ENCODE measurements at regions not wholly inside any gene's neighbourhood (a gene's known extent, or its start where the extent isn't known, plus 50 kb on each side); places are given as distances from the start of the nearest gene placed in this dataset.

DNA sequence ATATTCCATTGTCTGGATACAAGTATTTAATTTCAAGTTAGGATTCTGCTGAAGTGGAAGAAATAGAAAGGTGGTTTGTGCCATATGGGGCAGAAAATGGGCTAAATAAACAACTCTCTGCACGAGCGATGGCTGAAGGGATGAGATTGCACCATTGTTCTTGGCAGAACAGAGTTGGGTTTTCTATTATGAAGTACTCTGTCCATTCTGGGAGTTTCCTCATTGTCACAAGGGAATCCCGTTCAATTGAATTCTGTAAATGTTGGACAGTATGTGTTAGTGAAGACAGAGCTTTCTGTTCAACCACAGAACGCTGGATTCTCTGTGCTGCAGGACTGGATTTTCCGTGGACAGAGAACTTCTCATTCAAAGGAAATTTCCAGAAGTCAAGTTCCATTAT is 345.5 kb upstream of the PRICKLE1 start:
- no peaks in the 10 kb centered on the region for H3K36me3 Mint-ChIP-seq (ENCODE audit: insufficient read depth, unreplicated experiment)
- ChIA-PET CTCF (no interaction called here), POLR2A (interaction anchor here (0.6 to 1.3 kb wide), 5 partner anchors 9 to 315 kb away, joined by 3 to 6 read pairs (median 3); no protein-coding TSS in a partner anchor)
- no peaks in the 10 kb centered on the region for H3K27me3 Mint-ChIP-seq (ENCODE audit: insufficient read depth, unreplicated experiment)
- no TSS peak for BruUV-seq (replicated peaks)
- no peak overlapping the region for H3K4me3 Mint-ChIP-seq (ENCODE audit: unreplicated experiment)
- H3K27ac Mint-ChIP-seq (ENCODE audit: low read depth, unreplicated experiment): no peak overlapping the region
- intact Hi-C loops (cut with micrococcal nuclease): no loop called here
- DNase-seq (ENCODE audit: unreplicated experiment): no peak
- peaks cover 8% of the 10 kb centered on the region for H3K4me1 Mint-ChIP-seq (ENCODE audit: insufficient read depth, unreplicated experiment)
- H3K9me3 Mint-ChIP-seq (ENCODE audit: unreplicated experiment): peaks cover 5% of the 10 kb centered on the region
- TF ChIP-seq, protein P1, sequence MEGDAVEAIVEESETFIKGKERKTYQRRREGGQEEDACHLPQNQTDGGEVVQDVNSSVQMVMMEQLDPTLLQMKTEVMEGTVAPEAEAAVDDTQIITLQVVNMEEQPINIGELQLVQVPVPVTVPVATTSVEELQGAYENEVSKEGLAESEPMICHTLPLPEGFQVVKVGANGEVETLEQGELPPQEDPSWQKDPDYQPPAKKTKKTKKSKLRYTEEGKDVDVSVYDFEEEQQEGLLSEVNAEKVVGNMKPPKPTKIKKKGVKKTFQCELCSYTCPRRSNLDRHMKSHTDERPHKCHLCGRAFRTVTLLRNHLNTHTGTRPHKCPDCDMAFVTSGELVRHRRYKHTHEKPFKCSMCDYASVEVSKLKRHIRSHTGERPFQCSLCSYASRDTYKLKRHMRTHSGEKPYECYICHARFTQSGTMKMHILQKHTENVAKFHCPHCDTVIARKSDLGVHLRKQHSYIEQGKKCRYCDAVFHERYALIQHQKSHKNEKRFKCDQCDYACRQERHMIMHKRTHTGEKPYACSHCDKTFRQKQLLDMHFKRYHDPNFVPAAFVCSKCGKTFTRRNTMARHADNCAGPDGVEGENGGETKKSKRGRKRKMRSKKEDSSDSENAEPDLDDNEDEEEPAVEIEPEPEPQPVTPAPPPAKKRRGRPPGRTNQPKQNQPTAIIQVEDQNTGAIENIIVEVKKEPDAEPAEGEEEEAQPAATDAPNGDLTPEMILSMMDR (IDR thresholded peaks at IDR 0.05; ENCODE audit: unreplicated experiment): no peak

DNA sequence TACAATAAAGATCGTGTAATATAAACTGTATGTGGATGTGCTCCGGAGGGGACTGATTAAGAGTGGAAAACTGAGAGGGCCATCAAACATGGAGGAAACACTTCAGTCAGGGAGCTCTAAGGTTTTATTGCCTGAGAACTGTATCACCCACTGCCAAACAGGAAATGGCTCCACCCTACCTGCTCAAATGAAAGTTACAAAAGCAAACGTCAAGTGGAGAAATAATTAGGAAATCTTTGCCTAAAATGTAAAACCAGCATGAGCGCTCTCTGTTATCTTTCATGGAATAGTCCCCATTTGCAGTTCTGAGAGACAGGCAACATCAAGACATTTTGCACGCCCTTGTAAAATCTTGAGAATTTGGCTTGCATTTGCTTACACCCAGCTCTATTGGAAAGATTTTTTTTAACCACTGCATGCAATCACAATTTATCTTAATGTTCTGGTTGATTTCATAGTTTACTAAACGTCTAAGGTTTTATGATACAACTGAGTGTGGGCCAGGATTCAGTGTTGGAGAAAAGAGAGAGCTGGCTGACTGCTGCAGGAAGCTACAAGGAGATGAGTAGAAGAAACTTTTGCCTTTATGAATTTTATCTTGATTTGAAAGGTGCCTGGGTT is 344.0 kb upstream of the PRICKLE1 start:
- H3K4me1 Mint-ChIP-seq (ENCODE audit: insufficient read depth, unreplicated experiment): peaks cover 8% of the 10 kb centered on the region
- H3K4me3 Mint-ChIP-seq (ENCODE audit: unreplicated experiment): no peak overlapping the region
- no peaks in the 10 kb centered on the region for H3K36me3 Mint-ChIP-seq (ENCODE audit: insufficient read depth, unreplicated experiment)
- CTCF ChIA-PET: interaction anchor here (0.8 to 1.4 kb wide), 2 partner anchors 9 to 282 kb away, joined by 3 to 5 read pairs; no protein-coding TSS in a partner anchor
- no peaks in the 10 kb centered on the region for H3K27me3 Mint-ChIP-seq (ENCODE audit: insufficient read depth, unreplicated experiment)
- no peak overlapping the region for H3K27ac Mint-ChIP-seq (ENCODE audit: low read depth, unreplicated experiment)
- H3K9me3 Mint-ChIP-seq (ENCODE audit: unreplicated experiment): peaks cover 5% of the 10 kb centered on the region
- TF ChIP-seq, protein P1 (IDR thresholded peaks at IDR 0.05; ENCODE audit: unreplicated experiment): no peak
- DNase-seq (ENCODE audit: unreplicated experiment): no peak
- intact Hi-C loops (cut with micrococcal nuclease): no loop called here
- POLR2A ChIA-PET: interaction anchor here (1.6 kb wide), 1 partner anchor 10 kb away, joined by 9 read pairs; no protein-coding TSS in a partner anchor
- BruUV-seq (replicated peaks): no TSS peak

DNA sequence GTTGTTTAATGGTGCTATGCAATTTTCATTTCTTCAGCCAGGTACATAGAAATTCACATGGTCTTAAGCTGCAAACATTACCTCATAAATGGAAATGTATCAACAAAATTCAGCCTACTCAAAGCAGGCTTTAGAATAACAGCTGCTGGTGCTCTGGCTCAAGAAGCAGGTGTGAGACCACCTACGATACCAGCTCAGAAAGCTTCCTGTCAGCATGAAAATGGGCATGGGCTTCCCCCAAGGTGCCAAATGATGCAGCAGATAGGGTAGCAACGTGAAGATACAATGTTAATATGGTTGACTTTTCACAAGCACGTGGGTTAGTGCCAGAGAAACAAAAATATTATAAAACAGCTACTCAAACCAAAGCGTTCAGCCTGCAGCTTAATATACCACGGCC is 343.4 kb upstream of the PRICKLE1 start:
- Mint-ChIP-seq H3K36me3 (ENCODE audit: insufficient read depth, unreplicated experiment) (no peaks in the 10 kb centered on the region), H3K4me3 (ENCODE audit: unreplicated experiment) (no peak overlapping the region), H3K4me1 (ENCODE audit: insufficient read depth, unreplicated experiment) (peaks cover 8% of the 10 kb centered on the region), H3K9me3 (ENCODE audit: unreplicated experiment) (peaks cover 5% of the 10 kb centered on the region), H3K27me3 (ENCODE audit: insufficient read depth, unreplicated experiment) (no peaks in the 10 kb centered on the region), H3K27ac (ENCODE audit: low read depth, unreplicated experiment) (no peak overlapping the region)
- BruUV-seq (replicated peaks): no TSS peak
- DNase-seq (ENCODE audit: unreplicated experiment): no peak
- TF ChIP-seq, protein P1 (IDR thresholded peaks at IDR 0.05; ENCODE audit: unreplicated experiment): no peak
- POLR2A ChIA-PET: interaction anchor here (0.6 to 1.6 kb wide), 2 partner anchors 9 to 1120 kb away, joined by 3 to 9 read pairs; no protein-coding TSS in a partner anchor
- intact Hi-C loops (cut with micrococcal nuclease): no loop called here
- CTCF ChIA-PET: interaction anchor here (1.4 kb wide), 1 partner anchor 9 kb away, joined by 5 read pairs; no protein-coding TSS in a partner anchor

DNA sequence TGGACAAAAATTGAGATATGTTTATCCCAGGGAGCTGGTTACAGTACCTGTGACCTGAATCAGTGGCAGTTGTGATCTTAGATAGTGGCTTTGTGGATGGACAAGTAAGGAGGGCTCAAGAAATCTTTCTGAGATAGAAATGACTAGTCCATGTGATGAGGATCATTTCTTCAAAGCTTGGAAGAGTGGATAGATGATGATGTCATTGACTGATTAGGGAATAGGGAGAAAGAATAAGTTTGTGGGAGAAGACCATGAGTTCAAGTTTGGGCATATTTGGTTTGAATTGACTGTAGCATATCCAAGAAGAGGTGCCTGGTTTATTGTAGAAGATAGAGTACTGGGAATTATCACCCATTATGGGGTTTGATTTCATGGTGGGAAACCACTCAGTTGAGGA is 336.7 kb upstream of the PRICKLE1 start:
- BruUV-seq (replicated peaks): no TSS peak
- Mint-ChIP-seq H3K4me3 (ENCODE audit: unreplicated experiment) (no peak overlapping the region), H3K9me3 (ENCODE audit: unreplicated experiment) (no peaks in the 10 kb centered on the region), H3K36me3 (ENCODE audit: insufficient read depth, unreplicated experiment) (no peaks in the 10 kb centered on the region), H3K4me1 (ENCODE audit: insufficient read depth, unreplicated experiment) (no peaks in the 10 kb centered on the region), H3K27me3 (ENCODE audit: insufficient read depth, unreplicated experiment) (no peaks in the 10 kb centered on the region), H3K27ac (ENCODE audit: low read depth, unreplicated experiment) (no peak overlapping the region)
- intact Hi-C loops (cut with micrococcal nuclease): no loop called here
- POLR2A ChIA-PET: no interaction called here
- TF ChIP-seq, protein P1 (IDR thresholded peaks at IDR 0.05; ENCODE audit: unreplicated experiment): no peak
- no peak for DNase-seq (ENCODE audit: unreplicated experiment)
- CTCF ChIA-PET: no interaction called here
